NCI-H524 (cell line): ENCODE measurements at regions not wholly inside any gene's neighbourhood (a gene's known extent, or its start where the extent isn't known, plus 50 kb on each side); places are given as distances from the start of the nearest gene placed in this dataset.

ENCODE experiments used
- DNase-seq, 2 experiments: peaks; one replicate each; lab custom pipeline; 2025; lab: John Stamatoyannopoulos, UW

DNA sequence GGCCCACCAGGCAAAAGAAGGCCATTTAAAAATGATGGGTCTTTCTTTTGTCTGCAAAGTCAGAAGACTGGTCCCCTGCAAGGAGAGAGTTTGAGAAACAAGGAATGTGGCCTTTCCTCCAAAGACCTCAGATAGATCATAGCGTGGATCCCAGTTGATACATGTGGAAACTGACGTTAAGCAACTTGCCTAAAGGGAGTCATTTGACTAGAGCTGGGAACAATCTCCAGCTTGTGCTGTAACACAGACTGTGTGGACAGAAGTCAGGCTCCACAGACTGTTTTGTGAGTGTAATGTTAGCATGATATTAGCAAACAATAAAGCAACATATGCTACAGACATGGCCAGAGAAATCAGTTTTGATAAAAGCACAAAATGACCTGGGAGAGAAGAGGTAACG is 140.4 kb upstream of the CITED2 start:
- no peak for DNase-seq

DNA sequence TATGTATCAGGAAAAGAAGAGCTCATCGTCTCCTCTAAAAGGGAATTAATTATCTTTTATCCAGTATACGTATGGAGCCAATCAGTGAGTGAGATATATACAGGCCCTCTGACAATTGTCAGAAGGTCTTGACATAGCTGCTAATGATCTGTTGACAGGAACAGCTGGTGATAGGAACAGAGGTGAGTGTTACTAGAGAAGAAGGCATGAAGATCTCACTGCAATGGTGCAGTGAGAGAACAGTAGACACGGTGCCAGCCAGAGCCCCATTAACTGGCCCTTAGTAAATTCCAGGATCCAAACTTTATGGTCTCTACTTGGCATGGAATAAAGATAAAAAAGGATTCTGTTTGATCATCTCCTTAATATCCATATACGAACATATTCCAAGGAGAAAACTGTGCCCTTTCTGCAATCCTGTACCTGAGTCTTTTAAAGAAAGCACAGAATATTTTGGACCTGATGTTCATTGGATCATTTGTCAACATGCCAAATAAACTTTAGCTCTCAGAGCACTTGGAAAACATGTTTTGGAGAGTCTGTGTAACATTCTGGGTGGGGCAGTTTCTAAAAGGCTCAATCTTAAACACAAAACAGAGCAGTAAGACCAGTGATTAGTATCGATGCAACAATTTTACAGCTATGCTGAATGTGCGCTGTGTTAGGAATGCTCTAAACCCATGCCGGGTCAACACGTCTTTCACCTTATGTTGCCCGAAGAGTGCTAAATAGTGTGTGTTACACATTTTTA is 135.8 kb upstream of the CITED2 start:
- no peak for DNase-seq

DNA sequence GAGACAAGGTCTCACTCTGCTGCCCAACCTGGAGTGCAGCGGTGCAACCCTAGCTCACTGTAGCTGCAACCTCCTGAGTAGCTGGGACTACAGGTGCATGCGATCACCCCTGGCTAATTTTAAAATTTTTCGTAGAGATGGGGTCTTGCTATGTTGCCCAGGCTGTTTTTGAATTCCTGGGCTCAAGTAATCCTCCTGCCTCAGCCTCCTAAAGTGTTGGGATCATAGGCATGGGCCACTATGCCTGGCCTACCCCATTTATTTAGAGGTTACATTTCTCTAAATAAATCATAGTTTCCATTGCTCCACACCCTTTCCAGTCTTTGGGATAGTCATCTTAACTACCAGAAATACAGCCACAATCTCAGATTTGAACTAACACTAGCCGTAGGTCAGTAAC is 134.7 kb upstream of the CITED2 start:
- DNase-seq = no peak

DNA sequence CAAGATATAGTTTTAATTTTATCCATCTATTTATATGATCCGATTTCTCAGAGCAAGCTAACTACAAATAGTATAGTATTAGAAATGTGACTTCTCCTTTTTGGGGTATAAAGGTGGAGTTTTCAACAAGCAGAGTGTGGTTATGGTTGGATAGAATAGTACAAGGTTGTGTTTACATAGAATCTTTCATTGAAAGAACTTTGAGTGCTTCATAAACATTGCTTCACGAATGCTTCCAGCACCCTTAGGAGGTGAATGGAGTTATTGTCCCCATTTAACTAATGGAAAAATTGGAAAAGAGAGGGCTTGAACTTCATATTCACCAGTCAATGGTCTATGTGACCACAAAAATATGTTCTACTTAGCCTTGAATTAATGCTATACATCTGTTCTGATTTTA is 134.1 kb upstream of the CITED2 start:
- no peak for DNase-seq

DNA sequence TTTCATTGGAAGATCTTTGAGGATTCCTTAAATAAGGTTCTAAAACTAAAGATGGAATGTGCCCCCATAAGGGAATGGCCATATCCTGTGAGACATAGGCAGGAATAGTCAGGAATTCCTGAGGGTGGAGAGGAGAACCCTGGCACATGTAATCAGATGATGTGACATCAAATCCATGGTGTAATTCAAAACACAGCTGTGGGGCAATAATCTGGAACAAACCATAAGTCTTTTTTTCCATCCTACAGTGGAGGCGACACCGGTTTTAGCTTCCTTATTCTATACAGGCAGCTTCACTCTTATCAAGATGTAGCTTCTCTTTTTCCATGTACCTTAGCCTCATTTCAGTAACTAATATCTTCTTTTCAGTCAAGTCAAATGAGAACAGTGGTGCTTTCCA is 133.6 kb upstream of the CITED2 start:
- no peak for DNase-seq

DNA sequence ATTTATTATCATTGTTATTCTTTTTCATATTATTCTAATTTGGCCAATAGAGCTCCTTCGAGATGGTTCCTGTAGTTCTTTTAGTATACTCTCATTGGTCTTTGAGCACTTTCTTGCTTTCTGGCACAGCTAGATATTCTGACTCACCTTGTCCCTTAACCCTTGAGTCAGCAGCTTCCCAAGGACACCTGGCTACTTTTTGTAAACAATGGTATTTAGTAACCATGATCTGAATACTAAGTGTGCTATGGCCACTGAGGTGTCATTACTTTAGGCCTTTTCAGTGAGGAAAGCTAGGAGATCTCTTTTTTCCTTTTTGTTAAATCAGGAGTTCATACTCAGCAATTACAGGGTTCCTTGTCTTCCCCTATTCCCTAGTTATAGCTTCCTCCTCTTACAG is 126.5 kb upstream of the CITED2 start:
- DNase-seq = no peak

DNA sequence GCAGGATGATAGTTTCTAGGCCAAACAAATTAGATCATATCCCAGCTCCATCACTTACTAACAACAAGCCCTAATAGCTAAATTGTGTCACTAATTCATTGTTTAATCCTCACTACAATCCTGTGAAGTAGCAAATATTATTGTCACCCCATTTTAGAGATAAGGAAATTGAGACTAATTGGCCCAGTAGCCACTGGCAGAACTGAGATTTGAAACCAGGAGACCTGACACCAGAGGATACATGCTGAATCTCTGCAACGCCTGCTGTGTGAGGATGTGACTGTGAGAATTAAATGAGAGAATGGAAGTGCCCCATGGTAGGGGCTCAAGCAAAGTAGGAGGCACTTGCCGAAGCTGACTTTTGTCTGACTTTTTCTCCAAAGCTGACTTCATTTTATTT is 124.3 kb upstream of the CITED2 start:
- DNase-seq = no peak

DNA sequence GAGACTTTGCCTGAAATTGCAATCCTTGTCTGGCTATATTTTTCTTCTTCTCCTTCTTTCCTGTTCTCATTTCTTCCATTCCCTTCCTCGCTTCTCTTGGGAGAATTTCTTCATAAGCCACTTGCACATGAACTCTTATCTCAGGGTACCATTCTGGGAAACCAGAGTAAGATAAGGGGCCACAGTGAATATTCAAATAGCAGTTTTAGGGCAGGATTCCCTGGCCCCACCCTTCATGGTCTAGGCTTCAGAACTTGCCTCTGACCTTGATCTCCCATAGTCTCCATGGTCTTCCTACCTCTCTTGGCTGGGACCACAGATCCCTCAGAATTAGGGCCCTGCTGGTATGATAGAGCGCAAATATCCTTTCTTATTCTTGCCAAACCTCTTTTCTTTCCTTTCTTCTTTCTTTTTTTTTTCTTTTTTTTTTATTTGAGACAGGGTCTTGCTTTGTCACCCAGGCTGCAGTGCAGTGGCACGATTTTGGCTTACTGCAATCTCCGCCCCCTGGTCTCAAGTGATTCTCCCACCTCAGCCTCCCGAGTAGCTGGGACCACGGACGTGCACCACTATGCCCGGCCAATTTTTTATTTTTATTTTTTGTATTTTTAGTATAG is 123.0 kb upstream of the CITED2 start:
- no peak for DNase-seq

DNA sequence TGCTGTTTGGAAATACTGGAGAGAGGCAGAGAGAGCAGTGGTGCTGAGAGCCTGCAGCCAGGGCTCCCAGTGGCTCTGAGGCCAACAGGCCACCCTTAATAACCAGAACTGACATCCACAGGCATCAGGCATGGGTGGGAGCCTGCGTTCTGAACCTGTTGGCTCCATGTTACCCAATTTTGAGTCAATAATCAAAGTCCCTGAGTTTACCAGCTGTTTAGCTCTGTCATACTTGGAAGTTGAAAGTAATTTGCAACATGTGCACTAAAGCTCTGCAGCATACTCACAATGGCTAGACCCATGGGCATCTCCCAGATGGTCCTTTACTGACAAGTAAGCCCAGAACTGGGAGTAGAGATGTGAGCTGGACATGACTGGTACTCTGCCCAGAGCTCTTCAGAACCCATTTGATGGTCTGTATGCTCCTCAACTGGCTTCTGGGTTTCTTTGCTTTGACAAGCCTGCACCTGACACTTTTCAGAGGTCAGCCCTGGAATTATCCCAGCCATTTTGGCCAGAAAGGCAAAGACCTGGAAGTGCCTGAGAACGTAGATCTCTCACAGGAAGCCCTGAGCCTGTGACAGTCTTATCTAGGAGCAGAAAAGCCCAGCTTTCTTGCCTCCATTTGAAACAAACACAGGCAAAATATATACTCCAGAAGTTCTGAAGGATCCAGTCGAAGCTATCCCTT is 122.4 kb upstream of the CITED2 start:
- DNase-seq = no peak

DNA sequence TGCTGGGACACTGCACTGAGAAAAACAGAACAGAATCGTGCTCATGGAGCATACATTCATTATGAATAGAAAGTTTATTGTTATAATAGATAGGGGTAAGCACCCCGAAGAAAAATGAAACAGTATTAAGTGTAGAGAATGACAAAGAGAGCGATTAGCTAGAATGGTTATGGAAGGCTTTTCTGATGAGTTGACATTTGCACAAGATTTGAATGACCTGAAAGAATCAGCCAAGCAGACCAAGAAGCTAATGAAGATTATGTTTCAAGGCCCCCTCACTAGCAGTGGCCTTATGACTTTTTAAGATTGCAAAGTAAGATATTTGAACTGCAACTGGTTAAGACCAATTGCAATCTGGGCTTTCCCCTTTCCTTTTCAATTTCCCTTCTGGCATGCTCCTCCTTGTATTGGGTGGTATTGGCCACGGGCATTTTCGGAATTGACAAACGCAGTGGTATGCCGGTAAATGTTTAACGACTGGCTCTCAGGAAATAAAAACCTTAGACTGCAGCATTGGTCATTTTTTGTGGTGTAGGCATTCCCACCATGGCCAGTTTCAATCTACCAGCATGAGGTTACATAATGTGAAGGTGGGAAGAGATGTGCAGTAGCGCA is 120.0 kb upstream of the CITED2 start:
- DNase-seq = no peak

DNA sequence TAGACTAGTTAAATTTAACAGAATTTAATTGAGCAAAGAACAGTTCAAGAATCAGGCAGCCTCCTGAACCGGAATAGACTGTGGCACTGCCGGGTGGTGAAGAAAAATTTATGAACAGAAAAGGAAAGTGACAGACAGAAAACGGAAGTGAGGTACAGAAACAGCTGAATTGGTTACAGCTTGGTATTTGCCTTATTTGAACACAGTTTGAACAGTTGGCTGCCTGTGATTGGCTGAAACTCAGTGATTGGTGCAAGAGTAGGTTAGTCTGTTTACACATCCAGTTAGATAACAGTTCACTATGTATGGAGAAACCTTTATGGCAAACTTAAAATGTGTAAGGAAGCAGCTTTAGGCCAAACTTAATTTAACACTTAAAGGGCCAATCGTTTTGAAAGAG is 116.0 kb upstream of the CITED2 start:
- no peak for DNase-seq

DNA sequence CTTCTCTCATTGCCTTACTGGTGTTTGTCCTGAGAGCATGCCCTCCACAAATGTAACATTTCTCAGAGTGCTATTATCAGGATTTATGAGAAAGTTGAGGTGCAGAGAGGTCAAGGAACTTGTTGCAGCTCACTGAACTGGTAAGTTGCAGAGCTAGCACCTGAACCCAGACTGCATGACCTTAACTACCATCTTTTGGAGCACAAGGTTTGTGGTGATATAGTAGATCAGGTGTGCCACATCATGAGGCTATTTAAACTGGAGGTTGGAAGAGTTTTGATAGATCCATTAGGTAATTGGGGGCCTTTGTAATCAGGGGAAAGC is 112.0 kb upstream of the CITED2 start:
- DNase-seq = no peak

DNA sequence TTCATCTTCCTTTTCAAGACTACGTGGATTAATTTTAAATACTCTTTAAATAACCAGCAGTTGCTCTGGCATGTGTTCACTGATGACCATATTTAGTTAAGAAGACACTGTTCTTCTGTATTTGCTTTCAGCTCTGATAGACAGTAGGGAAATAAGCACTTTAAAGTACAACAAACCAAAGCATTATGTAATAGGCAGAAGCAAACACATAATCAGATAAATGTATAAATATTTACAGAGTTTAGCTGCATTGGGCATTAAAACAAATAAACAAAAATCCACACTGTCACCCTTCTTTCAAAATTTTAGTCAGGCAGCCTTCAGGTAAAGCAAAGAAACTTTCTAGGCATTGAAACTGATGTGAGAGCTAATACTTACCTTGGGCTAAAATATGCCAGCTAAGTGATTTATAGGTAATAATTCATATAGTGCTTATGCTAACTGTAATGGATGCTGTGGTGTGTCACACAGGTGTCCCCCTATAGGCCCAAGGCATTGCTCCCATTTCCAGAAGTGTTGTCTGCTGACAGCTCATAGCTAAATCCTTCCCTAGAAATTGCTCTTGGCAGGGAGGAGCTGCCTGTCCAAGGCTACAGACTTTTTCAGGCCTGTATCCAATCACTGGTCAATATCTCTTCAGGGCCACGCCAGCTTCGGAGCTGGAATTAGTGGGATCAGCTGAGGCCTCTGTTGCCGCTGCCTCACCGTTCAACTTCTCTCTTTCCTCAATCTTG is 111.5 kb upstream of the CITED2 start:
- DNase-seq = no peak

DNA sequence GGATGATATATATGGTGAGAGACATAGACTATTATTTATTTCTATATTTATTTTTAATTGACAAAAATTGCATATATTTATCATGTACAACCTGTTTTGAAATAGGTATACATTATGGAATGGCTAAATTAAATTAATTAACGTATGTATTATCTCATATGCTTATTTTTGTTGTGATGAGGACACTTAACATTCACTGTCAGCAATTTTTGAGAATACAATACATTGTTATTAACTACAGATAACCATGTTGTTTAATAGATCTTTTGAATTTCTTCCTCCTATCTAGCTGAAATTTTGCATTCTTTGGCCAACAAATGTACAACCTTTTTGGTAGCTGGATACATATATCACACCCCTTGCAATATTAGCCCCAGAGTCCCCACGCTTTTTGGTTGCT is 110.7 kb upstream of the CITED2 start:
- DNase-seq = no peak

DNA sequence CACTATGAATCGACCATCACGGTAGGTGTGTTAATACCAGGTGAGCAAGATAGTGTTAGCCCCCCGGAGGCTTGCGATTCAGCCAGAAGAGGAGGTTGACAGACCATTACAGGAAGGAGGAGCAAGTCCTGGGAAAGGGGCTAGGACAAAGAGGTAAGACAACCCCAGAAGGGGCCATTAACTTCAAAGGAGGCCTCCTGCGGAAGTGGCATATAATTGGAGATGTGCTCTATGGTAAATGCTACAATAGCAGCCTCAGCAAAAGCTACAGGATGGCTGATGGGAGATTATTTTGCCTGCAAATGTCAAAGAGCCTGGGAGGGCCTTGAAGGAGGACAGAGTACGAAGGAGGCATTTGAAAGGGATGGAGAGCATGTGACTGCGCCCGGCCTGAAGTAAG is 108.6 kb upstream of the CITED2 start:
- no peak for DNase-seq

DNA sequence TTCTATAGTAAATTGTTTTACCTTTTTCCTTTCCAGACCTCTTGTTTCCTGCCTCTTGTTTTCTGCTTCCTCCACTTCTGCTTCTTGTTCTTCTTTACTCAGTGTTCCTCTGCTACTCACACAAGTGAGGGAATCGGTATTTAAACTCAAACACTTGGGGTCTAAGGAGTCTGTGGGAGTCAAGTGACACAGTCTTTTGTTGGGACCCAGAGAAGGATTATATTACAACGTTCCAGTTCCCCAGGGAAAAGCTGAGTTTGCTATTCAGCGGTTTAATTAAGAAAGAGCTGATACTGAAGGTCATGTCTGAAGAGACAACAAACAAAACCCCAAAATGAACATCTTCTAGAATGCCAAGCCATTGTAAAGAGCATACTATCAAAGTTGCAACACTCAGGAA is 107.8 kb upstream of the CITED2 start:
- DNase-seq = peak; percentile 11 to 68

DNA sequence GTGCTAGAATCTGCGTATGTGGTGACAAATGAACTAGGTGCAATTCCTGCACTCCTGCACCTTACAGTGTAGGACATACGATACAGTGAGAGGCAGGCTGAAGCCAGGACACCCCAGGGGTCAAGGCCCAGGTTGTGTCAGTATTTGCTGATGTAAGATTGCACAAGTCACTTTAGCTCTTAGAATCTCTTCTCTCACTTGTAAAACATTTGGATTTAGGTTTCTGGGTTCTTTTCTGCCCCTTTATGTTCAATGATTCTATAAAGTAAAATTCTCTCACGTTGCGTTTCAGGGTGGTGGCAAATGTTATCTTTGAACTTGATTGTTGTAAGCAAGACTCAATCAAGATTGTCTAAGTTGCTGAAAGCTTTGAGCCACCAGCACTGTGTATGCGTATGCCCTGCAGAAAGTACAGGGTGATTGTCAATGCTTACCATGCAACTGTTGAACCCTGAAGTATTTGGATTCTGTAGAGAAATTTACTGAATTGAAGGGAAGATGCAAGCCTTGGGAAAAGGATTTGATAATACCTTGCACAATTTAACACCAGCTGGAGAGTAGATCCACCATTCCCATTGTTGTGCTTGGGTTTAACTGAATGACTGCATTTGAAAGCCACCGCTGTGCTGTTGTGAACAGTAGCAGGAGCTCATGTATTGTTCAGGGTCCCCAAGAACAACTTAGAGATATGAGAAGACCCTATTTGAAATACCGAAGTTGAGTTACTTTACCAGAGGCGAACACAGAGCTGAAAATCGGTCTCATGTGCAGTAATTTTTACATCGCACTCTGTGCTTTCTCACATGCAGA is 106.1 kb upstream of the CITED2 start:
- no peak for DNase-seq

DNA sequence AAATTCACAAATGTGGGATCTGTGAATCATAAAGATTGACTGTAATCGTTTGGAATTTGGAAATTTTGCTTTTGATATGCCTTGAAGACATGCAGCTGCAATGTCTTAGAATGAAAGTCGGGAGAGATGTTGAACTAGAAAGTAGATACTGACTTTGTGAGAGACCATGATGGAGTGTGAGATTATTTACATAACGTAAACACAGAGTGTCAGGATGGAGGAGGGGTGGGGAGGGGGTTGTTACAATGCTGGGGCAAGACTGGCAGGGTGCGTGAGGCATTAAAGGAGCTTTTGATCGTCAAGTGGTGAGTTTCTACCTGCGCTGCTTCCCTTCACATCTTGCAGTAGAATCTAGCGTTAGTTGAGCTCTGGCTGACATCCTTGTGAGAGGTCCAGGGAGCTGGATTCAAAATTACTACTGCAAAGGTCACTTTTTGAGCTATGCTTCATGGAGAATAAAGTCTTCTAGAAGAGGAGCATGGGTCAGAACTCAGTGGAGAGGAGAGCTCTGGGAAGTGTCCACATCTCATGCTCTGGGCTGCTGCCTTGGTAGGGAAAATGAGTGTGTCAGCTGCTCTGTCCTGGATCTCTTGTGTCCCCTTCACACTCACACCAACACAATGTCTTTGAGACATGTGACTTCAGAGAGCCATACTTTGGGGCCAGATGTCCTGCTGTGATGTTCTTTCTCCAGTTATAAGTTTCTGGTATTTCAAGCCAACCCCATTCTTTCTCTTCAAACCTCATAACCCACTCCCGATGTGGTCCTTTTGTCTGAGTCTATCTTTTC is 105.2 kb upstream of the CITED2 start:
- DNase-seq = no peak

DNA sequence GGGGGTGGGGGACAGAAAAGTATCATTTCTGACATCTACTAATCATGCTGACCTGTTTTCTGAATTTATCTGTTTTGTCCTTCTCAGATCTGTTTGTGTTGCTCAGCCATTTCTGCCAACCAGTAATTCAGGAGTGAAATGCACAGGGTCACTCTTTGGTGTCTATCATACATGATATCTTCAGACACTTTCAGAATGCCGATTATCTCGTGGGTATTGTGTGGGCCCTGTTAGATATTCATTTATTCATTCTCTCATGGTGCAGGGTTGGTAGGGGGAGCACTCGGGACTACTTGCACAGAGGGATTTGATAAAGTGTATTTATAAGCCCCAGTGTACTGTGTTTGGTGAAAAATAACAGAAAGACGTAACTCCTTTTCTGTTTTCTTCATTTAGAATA is 101.2 kb upstream of the CITED2 start:
- DNase-seq = no peak

DNA sequence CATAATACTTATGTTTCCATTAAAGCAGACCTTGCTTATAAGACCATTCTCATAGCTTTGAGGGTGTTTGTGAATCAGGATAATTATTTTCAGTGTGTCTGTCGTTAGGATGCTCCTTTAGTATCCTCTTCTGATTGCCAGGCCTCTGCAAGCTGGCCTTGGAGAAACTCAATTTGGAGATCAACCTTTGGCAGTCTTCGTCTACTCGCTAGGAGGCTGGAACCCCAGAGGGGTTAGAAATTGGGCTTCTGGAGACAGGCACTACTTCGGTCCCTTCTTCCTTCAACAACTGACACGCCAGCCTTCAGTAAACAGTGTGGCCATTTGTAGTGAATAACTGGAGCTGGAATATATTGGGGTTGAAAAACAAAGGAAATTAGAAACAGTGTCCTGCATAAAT is 100.8 kb upstream of the CITED2 start:
- no peak for DNase-seq
